H9 (cell line): ENCODE measurements at regions not wholly inside any gene's neighbourhood (a gene's known extent, or its start where the extent isn't known, plus 50 kb on each side); places are given as distances from the start of the nearest gene placed in this dataset.

ENCODE experiments used
- DNase-seq: peaks from one replicate; pipeline ENCODE4 v3.0.0-alpha.2; 2017
- H2AFZ ChIP-seq: one replicate; pipeline ENCODE4 v1.6.1; 2013; ENCODE audit warnings: mild to moderate bottlenecking, low read length, control low read depth, moderate library complexity
- H2AK5ac ChIP-seq: 2 replicates; pipeline ENCODE4 v1.6.1; 2013; ENCODE audit warnings: low read length, control low read depth, mixed read lengths; ENCODE audit not compliant: insufficient read length
- H2BK120ac ChIP-seq: one replicate; pipeline ENCODE4 v1.6.1; 2013; ENCODE audit warnings: low read depth, mild to moderate bottlenecking, low read length, control low read depth, inconsistent platforms; ENCODE audit not compliant: poor library complexity, severe bottlenecking
- H2BK12ac ChIP-seq: 2 replicates; pipeline ENCODE4 v1.6.1; 2013; ENCODE audit warnings: low read length, control low read depth, mixed read lengths, low read depth; ENCODE audit not compliant: insufficient read length
- H2BK15ac ChIP-seq: 2 replicates; pipeline ENCODE4 v1.6.1; 2013; ENCODE audit warnings: low read depth, low read length, control low read depth
- H2BK20ac ChIP-seq: one replicate; pipeline ENCODE4 v1.6.1; 2013; ENCODE audit warnings: low read depth, mild to moderate bottlenecking, low read length, control low read depth, inconsistent platforms; ENCODE audit not compliant: poor library complexity, severe bottlenecking
- H2BK5ac ChIP-seq: 2 replicates; pipeline ENCODE4 v1.6.1; 2013; ENCODE audit warnings: low read length, control low read depth, mixed read lengths; ENCODE audit not compliant: insufficient read length
- H3K14ac ChIP-seq: 2 replicates; pipeline ENCODE4 v1.6.1; 2013; ENCODE audit warnings: low read length, control low read depth; ENCODE audit not compliant: insufficient read depth
- H3K18ac ChIP-seq: 2 replicates; pipeline ENCODE4 v1.6.1; 2013; ENCODE audit warnings: low read depth, mild to moderate bottlenecking, mixed read lengths, low read length, control low read depth; ENCODE audit not compliant: insufficient read length
- H3K23ac ChIP-seq: 2 replicates; pipeline ENCODE4 v1.6.1; 2013; ENCODE audit warnings: low read length, control low read depth, mixed read lengths, low read depth; ENCODE audit not compliant: insufficient read length
- H3K23me2 ChIP-seq: 2 replicates; pipeline ENCODE4 v1.6.1; 2013; ENCODE audit warnings: low read depth, mild to moderate bottlenecking, mixed read lengths, low read length, control low read depth; ENCODE audit not compliant: insufficient read length, poor library complexity, severe bottlenecking
- H3K27ac ChIP-seq: 2 replicates; pipeline ENCODE4 v1.5.1; 2013; ENCODE audit warnings: low read length, control low read depth, mixed read lengths, low read depth; ENCODE audit not compliant: insufficient read length
- H3K27me3 ChIP-seq: 2 replicates; pipeline ENCODE4 v1.6.1; 2013; ENCODE audit warnings: low read length, control low read depth, inconsistent platforms; ENCODE audit not compliant: insufficient read depth
- H3K4ac ChIP-seq: 2 replicates; pipeline ENCODE4 v1.6.1; 2013; ENCODE audit warnings: low read depth, mild to moderate bottlenecking, control low read depth, inconsistent platforms, low read length, moderate library complexity
- H3K4me1 ChIP-seq: 2 replicates; pipeline ENCODE4 v1.6.1; 2013; ENCODE audit warnings: low read length, control low read depth, inconsistent platforms; ENCODE audit not compliant: insufficient read depth
- H3K4me2 ChIP-seq: 2 replicates; pipeline ENCODE4 v1.6.1; 2013; ENCODE audit warnings: low read length, control low read depth, mixed read lengths; ENCODE audit not compliant: insufficient read length, insufficient read depth
- H3K56ac ChIP-seq: 2 replicates; pipeline ENCODE4 v1.6.1; 2013; ENCODE audit warnings: low read depth, mild to moderate bottlenecking, mixed read lengths, low read length, control low read depth; ENCODE audit not compliant: insufficient read length
- H3K79me1 ChIP-seq: 2 replicates; pipeline ENCODE4 v1.6.1; 2013; ENCODE audit warnings: low read depth, mild to moderate bottlenecking, moderate library complexity, low read length, control low read depth, inconsistent platforms; ENCODE audit not compliant: insufficient read depth, poor library complexity, severe bottlenecking
- H3K79me2 ChIP-seq: 2 replicates; pipeline ENCODE4 v1.6.1; 2013; ENCODE audit warnings: low read length, control low read depth, inconsistent platforms; ENCODE audit not compliant: insufficient read depth
- H3K9ac ChIP-seq: 2 replicates; pipeline ENCODE4 v1.6.1; 2013; ENCODE audit warnings: low read length, control low read depth, mixed read lengths; ENCODE audit not compliant: insufficient read length; ENCODE audit errors: extremely low read depth
- H3K9me3 ChIP-seq: one replicate; pipeline ENCODE4 v1.6.1; 2013; ENCODE audit warnings: low read depth, low read length, inconsistent platforms; ENCODE audit not compliant: control insufficient read depth
- H3T11ph ChIP-seq: one replicate; pipeline ENCODE4 v1.6.1; 2013; ENCODE audit warnings: mild to moderate bottlenecking, low read length, control low read depth, inconsistent platforms
- H4K20me1 ChIP-seq: one replicate; pipeline ENCODE4 v1.6.1; 2013; ENCODE audit not compliant: control insufficient read depth, insufficient read length, insufficient read depth
- H4K5ac ChIP-seq: 2 replicates; pipeline ENCODE4 v1.6.1; 2013; ENCODE audit warnings: low read depth, mild to moderate bottlenecking, mixed read lengths, low read length, control low read depth; ENCODE audit not compliant: insufficient read length
- H4K8ac ChIP-seq: replicated peaks from 2 replicates; pipeline ENCODE4 v1.6.1; 2013; ENCODE audit warnings: low read length, control low read depth, mixed read lengths, low read depth; ENCODE audit not compliant: insufficient read length
- H4K91ac ChIP-seq: 2 replicates; pipeline ENCODE4 v1.6.1; 2013; ENCODE audit warnings: low read depth, mild to moderate bottlenecking, moderate library complexity, mixed read lengths, low read length, control low read depth; ENCODE audit not compliant: insufficient read length
- H3K27ac Mint-ChIP-seq, 3 experiments: 2 replicates in 2 of 3; 3 replicates in 1 of 3; pipeline ENCODE4 v1.8.0; 2020 to 2021; ENCODE audit warnings: mixed read lengths in 3 of 3, mild to moderate bottlenecking in 1 of 3, moderate library complexity in 1 of 3
- H3K27me3 Mint-ChIP-seq: 2 replicates; pipeline ENCODE4 v1.8.0; 2021; ENCODE audit warnings: low read depth, mild to moderate bottlenecking, moderate library complexity, mixed read lengths
- H3K36me3 Mint-ChIP-seq, 3 experiments: 2 replicates in 2 of 3; 3 replicates in 1 of 3; pipeline ENCODE4 v1.8.0; 2020 to 2021; ENCODE audit warnings: low read depth in 3 of 3, mixed read lengths in 3 of 3; ENCODE audit not compliant: insufficient read depth in 1 of 3
- H3K4me1 Mint-ChIP-seq, 2 experiments: 2 replicates each; pipeline ENCODE4 v1.8.0; 2020; ENCODE audit warnings: mixed read lengths in 2 of 2
- H3K4me3 Mint-ChIP-seq, 2 experiments: 2 replicates in 1 of 2; 3 replicates in 1 of 2; pipeline ENCODE4 v1.8.0; 2020 to 2021; ENCODE audit warnings: mild to moderate bottlenecking in 2 of 2, mixed read lengths in 2 of 2, moderate library complexity in 1 of 2
- H3K9me3 Mint-ChIP-seq, 2 experiments: 2 replicates in 1 of 2; 3 replicates in 1 of 2; pipeline ENCODE4 v1.8.0; 2020; ENCODE audit warnings: mild to moderate bottlenecking in 2 of 2, mixed read lengths in 2 of 2, moderate library complexity in 1 of 2
- CTCF ChIP-seq: fragments of 200-600 bp; sonication (generic); conservative IDR thresholded peaks from 3 replicates; pipeline ENCODE4 v1.8.0; 2021; ENCODE audit warnings: antibody characterized with exemption, mild to moderate bottlenecking

GRCh38 chr1:87754139-87754538, 425.5 kb downstream of the LMO4 start:
- no peak overlapping the region for H3K14ac ChIP-seq
- no peak overlapping the region for H4K91ac ChIP-seq
- H3K4me1 Mint-ChIP-seq = no peaks in the 10 kb centered on the region
- H2BK12ac ChIP-seq = no peak overlapping the region
- no peak overlapping the region for H4K8ac ChIP-seq
- H2BK15ac ChIP-seq = no peak overlapping the region
- no peak overlapping the region for H3K4me2 ChIP-seq
- H3K23me2 ChIP-seq = no peaks in the 10 kb centered on the region
- no peak overlapping the region for H3K4me3 Mint-ChIP-seq
- no peak for TF ChIP-seq CTCF
- no peaks in the 10 kb centered on the region for H3K9me3 ChIP-seq
- H3K79me2 ChIP-seq = no peaks in the 10 kb centered on the region
- H2AK5ac ChIP-seq = no peak overlapping the region
- H2BK120ac ChIP-seq = no peak overlapping the region
- H3K9ac ChIP-seq = no peak overlapping the region
- no peaks in the 10 kb centered on the region for H3K27me3 ChIP-seq
- H4K20me1 ChIP-seq = no peaks in the 10 kb centered on the region
- H3K56ac ChIP-seq = no peak overlapping the region
- no peak overlapping the region for H3K23ac ChIP-seq
- H3K18ac ChIP-seq = no peak overlapping the region
- H3K79me1 ChIP-seq = no peaks in the 10 kb centered on the region
- no peak overlapping the region for H3T11ph ChIP-seq
- H3K4ac ChIP-seq = no peak overlapping the region
- H3K27ac ChIP-seq = no peak overlapping the region
- no peaks in the 10 kb centered on the region; a peak in 1 of 5 replicates for H3K9me3 Mint-ChIP-seq
- H2BK20ac ChIP-seq = no peak overlapping the region
- no peak overlapping the region for H3K27ac Mint-ChIP-seq
- H2BK5ac ChIP-seq = no peak overlapping the region
- no peaks in the 10 kb centered on the region; a peak in 1 of 7 replicates for H3K36me3 Mint-ChIP-seq
- no peak for DNase-seq
- H3K4me1 ChIP-seq = no peaks in the 10 kb centered on the region
- H2AFZ ChIP-seq = no peak overlapping the region
- no peaks in the 10 kb centered on the region for H3K27me3 Mint-ChIP-seq
- no peak overlapping the region for H4K5ac ChIP-seq
